ENCODE measurements at regions not wholly inside any gene's neighbourhood (a gene's known extent, or its start where the extent isn't known, plus 50 kb on each side); places are given as distances from the start of the nearest gene placed in this dataset.

DNA sequence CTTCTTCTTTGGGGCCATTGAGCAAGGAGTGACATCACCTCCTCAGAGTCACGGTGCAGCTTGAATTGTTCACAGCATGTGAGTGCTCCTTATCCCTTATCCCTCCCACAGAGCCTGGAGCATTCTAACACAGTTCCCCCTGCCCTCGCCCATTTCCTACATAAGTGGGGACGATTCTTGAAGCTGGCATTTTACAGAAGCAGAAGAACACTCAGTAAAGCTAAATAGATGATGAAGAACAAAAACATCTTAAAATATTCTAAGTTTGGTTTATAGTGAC, 135.8 kb upstream of the APCDD1 start (continued):
- TF ChIP-seq, protein P1, sequence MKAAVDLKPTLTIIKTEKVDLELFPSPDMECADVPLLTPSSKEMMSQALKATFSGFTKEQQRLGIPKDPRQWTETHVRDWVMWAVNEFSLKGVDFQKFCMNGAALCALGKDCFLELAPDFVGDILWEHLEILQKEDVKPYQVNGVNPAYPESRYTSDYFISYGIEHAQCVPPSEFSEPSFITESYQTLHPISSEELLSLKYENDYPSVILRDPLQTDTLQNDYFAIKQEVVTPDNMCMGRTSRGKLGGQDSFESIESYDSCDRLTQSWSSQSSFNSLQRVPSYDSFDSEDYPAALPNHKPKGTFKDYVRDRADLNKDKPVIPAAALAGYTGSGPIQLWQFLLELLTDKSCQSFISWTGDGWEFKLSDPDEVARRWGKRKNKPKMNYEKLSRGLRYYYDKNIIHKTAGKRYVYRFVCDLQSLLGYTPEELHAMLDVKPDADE (IDR thresholded peaks at IDR 0.05) = no peak
- TF ChIP-seq EZH2phosphoT487 (IDR thresholded peaks at IDR 0.05; ENCODE audit: unreplicated experiment) = no peak
- no peak for TF ChIP-seq ZNF114 (CRISPR knock-in tag; IDR thresholded peaks at IDR 0.05)
- TF ChIP-seq, protein P2, sequence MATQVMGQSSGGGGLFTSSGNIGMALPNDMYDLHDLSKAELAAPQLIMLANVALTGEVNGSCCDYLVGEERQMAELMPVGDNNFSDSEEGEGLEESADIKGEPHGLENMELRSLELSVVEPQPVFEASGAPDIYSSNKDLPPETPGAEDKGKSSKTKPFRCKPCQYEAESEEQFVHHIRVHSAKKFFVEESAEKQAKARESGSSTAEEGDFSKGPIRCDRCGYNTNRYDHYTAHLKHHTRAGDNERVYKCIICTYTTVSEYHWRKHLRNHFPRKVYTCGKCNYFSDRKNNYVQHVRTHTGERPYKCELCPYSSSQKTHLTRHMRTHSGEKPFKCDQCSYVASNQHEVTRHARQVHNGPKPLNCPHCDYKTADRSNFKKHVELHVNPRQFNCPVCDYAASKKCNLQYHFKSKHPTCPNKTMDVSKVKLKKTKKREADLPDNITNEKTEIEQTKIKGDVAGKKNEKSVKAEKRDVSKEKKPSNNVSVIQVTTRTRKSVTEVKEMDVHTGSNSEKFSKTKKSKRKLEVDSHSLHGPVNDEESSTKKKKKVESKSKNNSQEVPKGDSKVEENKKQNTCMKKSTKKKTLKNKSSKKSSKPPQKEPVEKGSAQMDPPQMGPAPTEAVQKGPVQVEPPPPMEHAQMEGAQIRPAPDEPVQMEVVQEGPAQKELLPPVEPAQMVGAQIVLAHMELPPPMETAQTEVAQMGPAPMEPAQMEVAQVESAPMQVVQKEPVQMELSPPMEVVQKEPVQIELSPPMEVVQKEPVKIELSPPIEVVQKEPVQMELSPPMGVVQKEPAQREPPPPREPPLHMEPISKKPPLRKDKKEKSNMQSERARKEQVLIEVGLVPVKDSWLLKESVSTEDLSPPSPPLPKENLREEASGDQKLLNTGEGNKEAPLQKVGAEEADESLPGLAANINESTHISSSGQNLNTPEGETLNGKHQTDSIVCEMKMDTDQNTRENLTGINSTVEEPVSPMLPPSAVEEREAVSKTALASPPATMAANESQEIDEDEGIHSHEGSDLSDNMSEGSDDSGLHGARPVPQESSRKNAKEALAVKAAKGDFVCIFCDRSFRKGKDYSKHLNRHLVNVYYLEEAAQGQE (IDR thresholded peaks at IDR 0.05; ENCODE audit: unreplicated experiment) = no peak
- TF ChIP-seq ZNF331 (CRISPR knock-in tag; IDR thresholded peaks at IDR 0.05; ENCODE audit: low read depth) = no peak
- TF ChIP-seq EZH2 (IDR thresholded peaks at IDR 0.05; ENCODE audit: low read depth, unreplicated experiment) = no peak
- no peak for TF ChIP-seq POLR2AphosphoS5 (IDR thresholded peaks at IDR 0.05; ENCODE audit: low read depth)
- TF ChIP-seq NANOG (IDR thresholded peaks at IDR 0.05; ENCODE audit: borderline replicate concordance) = no peak

DNA sequence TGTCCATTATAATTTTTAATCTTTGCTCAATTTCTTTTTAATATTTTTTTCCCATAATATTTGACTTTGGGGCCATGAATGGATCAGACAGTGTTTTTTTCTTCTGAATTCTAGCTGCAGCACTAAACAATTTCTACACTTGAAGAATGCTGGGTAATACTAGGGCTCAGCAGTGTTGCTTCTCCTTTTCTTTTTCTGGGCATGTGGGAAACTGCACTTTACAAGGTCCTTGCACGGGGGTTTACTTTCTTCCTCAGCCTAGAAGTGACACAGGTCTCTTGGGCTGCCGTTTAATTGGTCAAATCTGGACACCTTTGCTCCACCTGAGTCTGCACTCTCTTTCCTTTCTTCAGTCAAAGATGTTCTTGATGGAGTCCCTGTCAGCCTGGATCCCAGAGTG, 135.4 kb upstream of the APCDD1 start:
- Mint-ChIP-seq H3K27me3 (ENCODE audit: insufficient read depth, low read depth, poor library complexity) (peaks cover 9% of the 10 kb centered on the region), H3K4me1 (peaks cover 20% of the 10 kb centered on the region), H3K27ac (no peak overlapping the region), H3K36me3 (ENCODE audit: low read depth) (peaks cover 8% of the 10 kb centered on the region), H3K4me3 (no peak overlapping the region), H3K9me3 (peaks cover 10% of the 10 kb centered on the region)
- Histone ChIP-seq H4K20me1 (replicated peaks; ENCODE audit: insufficient read depth) (no peaks in the 10 kb centered on the region), H3K27me3 (ENCODE audit: insufficient read depth) (no peaks in the 10 kb centered on the region), H2AFZ (no peak overlapping the region), H3K9me2 (ENCODE audit: insufficient read depth) (no peaks in the 10 kb centered on the region), H3K79me2 (replicated peaks; ENCODE audit: insufficient read depth) (no peaks in the 10 kb centered on the region), H3K36me3 (ENCODE audit: insufficient read depth) (no peaks in the 10 kb centered on the region), H3K4me3 (no peak overlapping the region), H3K4me2 (no peak overlapping the region), H3K4me1 (ENCODE audit: insufficient read depth) (no peaks in the 10 kb centered on the region), H3K27ac (ENCODE audit: low read depth) (no peak overlapping the region), H3F3A (replicated peaks; ENCODE audit: low read depth) (no peaks in the 10 kb centered on the region)
- no peak for DNase-seq (ENCODE audit: low spot score)
- ATAC-seq = no peak
- TF ChIP-seq CREB1 (CRISPR knock-in tag; IDR thresholded peaks at IDR 0.05; ENCODE audit: low read depth) (no peak), NANOG (IDR thresholded peaks at IDR 0.05; ENCODE audit: borderline replicate concordance) (no peak), ZNF331 (CRISPR knock-in tag; IDR thresholded peaks at IDR 0.05; ENCODE audit: low read depth) (no peak), POLR2AphosphoS5 (IDR thresholded peaks at IDR 0.05; ENCODE audit: low read depth) (no peak), EZH2phosphoT487 (IDR thresholded peaks at IDR 0.05; ENCODE audit: unreplicated experiment) (no peak), JUNB (IDR thresholded peaks at IDR 0.05; ENCODE audit: unreplicated experiment) (no peak), STAT1 (IDR thresholded peaks at IDR 0.05; ENCODE audit: unreplicated experiment) (no peak), ZNF114 (CRISPR knock-in tag; IDR thresholded peaks at IDR 0.05) (no peak)
- TF ChIP-seq, protein P3, sequence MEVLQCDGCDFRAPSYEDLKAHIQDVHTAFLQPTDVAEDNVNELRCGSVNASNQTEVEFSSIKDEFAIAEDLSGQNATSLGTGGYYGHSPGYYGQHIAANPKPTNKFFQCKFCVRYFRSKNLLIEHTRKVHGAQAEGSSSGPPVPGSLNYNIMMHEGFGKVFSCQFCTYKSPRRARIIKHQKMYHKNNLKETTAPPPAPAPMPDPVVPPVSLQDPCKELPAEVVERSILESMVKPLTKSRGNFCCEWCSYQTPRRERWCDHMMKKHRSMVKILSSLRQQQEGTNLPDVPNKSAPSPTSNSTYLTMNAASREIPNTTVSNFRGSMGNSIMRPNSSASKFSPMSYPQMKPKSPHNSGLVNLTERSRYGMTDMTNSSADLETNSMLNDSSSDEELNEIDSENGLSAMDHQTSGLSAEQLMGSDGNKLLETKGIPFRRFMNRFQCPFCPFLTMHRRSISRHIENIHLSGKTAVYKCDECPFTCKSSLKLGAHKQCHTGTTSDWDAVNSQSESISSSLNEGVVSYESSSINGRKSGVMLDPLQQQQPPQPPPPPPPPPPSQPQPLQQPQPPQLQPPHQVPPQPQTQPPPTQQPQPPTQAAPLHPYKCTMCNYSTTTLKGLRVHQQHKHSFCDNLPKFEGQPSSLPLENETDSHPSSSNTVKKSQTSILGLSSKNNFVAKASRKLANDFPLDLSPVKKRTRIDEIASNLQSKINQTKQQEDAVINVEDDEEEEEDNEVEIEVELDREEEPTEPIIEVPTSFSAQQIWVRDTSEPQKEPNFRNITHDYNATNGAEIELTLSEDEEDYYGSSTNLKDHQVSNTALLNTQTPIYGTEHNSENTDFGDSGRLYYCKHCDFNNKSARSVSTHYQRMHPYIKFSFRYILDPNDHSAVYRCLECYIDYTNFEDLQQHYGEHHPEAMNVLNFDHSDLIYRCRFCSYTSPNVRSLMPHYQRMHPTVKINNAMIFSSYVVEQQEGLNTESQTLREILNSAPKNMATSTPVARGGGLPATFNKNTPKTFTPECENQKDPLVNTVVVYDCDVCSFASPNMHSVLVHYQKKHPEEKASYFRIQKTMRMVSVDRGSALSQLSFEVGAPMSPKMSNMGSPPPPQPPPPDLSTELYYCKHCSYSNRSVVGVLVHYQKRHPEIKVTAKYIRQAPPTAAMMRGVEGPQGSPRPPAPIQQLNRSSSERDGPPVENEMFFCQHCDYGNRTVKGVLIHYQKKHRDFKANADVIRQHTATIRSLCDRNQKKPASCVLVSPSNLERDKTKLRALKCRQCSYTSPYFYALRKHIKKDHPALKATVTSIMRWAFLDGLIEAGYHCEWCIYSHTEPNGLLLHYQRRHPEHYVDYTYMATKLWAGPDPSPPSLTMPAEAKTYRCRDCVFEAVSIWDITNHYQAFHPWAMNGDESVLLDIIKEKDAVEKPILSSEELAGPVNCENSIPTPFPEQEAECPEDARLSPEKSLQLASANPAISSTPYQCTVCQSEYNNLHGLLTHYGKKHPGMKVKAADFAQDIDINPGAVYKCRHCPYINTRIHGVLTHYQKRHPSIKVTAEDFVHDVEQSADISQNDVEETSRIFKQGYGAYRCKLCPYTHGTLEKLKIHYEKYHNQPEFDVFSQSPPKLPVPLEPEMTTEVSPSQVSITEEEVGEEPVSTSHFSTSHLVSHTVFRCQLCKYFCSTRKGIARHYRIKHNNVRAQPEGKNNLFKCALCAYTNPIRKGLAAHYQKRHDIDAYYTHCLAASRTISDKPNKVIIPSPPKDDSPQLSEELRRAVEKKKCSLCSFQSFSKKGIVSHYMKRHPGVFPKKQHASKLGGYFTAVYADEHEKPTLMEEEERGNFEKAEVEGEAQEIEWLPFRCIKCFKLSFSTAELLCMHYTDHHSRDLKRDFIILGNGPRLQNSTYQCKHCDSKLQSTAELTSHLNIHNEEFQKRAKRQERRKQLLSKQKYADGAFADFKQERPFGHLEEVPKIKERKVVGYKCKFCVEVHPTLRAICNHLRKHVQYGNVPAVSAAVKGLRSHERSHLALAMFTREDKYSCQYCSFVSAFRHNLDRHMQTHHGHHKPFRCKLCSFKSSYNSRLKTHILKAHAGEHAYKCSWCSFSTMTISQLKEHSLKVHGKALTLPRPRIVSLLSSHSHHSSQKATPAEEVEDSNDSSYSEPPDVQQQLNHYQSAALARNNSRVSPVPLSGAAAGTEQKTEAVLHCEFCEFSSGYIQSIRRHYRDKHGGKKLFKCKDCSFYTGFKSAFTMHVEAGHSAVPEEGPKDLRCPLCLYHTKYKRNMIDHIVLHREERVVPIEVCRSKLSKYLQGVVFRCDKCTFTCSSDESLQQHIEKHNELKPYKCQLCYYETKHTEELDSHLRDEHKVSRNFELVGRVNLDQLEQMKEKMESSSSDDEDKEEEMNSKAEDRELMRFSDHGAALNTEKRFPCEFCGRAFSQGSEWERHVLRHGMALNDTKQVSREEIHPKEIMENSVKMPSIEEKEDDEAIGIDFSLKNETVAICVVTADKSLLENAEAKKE (CRISPR knock-in tag; IDR thresholded peaks at IDR 0.05) = no peak
- TF ChIP-seq, protein P1 (IDR thresholded peaks at IDR 0.05) = no peak
